ENCODE measurements at regions not wholly inside any gene's neighbourhood (a gene's known extent, or its start where the extent isn't known, plus 50 kb on each side); places are given as distances from the start of the nearest gene placed in this dataset.

DNA sequence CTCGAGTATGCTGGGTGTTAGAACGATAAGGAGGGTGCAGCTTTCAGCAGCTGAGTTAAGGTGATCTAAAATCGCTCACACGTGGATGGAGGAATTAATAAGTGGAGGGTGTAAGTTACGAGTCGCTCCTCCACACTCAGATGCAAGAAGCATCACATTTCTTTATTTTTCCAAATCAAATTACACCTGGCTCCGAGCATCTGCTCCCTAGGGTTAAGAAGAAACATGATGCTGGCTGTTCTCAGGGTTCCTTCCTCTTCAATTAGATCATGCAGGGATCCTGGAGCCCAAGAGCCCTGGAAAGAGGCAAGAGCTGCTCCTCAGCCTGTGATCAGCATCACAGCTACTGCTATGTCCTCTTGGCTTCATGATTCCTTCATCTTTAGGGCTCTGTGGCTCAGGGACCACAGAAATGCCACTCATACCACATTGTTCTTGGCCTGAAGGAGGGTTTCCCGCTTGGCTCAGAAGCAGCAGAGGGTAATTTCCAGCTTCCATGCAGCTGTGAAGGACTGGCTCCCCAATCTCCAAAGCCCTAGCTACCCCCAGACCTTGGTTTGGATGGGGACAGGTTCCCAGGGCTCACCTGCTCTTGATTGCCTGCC lies 235.9 kb upstream of the ZNF32 start (continued):
- no peak for TF ChIP-seq ZNF274 (IDR thresholded peaks at IDR 0.05; ENCODE audit: borderline replicate concordance, extremely low read depth, low read length)
- TF ChIP-seq POU5F1 (IDR thresholded peaks at IDR 0.05; ENCODE audit: low read depth, low read length) = no peak
- no peak for TF ChIP-seq TBP (IDR thresholded peaks at IDR 0.05; ENCODE audit: low read depth, low read length)
- no peak for TF ChIP-seq PHF8 (conservative IDR thresholded peaks at IDR 0.05; ENCODE audit: low read depth, low read length)
- no peak for TF ChIP-seq POLR2AphosphoS5 (IDR thresholded peaks at IDR 0.05; ENCODE audit: low read depth, low read length)

All from H1 (cell line).